HG03064 (cell line): ENCODE measurements at regions not wholly inside any gene's neighbourhood (a gene's known extent, or its start where the extent isn't known, plus 50 kb on each side); places are given as distances from the start of the nearest gene placed in this dataset.
"Not testable (repeated sequence)": the region's sequence is repeated elsewhere in the genome, so short reads cannot be mapped to it uniquely, and the experiment has no call there.

ENCODE experiments used
- ATAC-seq: cut with Tn5 transposase; IDR thresholded peaks from one replicate; pipeline ENCODE4 v1.9.1; 2021; ENCODE audit warnings: low read depth; ENCODE audit not compliant: unreplicated experiment

GRCh38 chr13:30072818-30073186 lies 222.4 kb upstream of the UBL3 start:
- ATAC-seq: no peak

DNA sequence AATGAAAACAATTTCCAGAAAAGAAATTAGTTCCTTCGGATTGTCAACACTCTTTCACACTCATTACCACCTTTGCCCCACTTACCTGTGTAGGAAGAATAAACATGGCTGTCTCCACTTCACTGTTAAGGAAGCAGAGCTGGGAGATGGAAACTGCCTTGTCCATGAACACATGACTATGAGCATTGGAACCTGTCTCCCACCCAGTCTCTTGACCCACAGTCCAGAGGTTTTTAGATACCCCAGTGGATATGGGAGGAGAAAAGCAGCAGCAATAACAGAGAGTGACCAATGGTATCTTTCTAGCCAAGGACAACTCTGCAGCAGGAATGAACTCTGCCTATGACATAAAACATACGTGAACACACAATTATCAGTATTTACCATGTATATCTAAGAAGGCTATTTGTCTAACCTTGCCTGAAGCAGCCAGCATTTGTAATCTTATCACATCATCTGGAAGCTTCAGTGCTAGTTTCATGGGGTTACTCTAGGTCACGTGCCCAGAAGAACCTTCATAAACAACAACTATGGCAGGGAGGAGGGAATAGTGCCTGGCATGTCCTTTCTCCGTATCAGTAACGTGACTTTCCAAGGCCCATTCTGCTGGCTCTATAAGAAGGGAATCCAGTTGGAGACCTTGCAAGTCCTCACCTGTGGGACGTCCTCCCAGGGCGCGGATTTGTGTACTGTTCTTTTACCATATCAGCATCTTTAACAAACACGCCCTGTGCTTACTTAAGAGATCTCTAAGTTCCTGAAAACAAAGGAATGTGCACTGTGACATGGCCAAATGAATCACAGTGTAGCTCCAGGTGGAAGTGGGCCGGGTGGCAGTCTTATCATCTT lies 221.8 kb upstream of the UBL3 start:
- no peak for ATAC-seq

GRCh38 chr13:30065181-30065580 lies 214.8 kb upstream of the UBL3 start:
- no peak for ATAC-seq

GRCh38 chr13:30063892-30064291 lies 213.5 kb upstream of the UBL3 start:
- ATAC-seq: no peak

- no peak for ATAC-seq
Observed at GRCh38 chr13:30061217-30061616, 210.8 kb upstream of the UBL3 start.

- ATAC-seq: no peak
Observed at GRCh38 chr13:30058429-30058828, 208.0 kb upstream of the UBL3 start.

DNA sequence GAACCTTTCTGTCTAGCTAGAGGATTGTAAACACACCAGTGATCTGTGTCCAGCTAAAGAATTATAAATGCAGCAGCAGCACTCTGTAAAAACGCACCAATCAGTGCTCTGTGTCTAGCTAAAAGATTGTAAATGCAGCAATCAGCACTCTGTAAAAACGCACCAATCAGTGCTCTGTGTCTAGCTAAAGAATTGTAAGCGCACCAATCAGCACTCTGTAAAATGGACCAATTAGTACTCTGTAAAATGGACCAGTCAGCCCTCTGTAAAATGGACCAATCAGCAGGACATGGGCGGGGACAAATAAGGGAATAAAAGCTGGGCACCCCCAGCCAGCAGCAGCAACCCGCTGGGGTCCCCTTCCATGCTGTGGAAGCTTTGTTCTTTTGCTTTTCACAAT lies 204.1 kb upstream of the UBL3 start:
- ATAC-seq: not testable (repeated sequence)

- no peak for ATAC-seq
Observed at GRCh38 chr13:30053939-30054338, 203.5 kb upstream of the UBL3 start.

- no peak for ATAC-seq
Observed at GRCh38 chr13:30052120-30052519, 201.7 kb upstream of the UBL3 start.

DNA sequence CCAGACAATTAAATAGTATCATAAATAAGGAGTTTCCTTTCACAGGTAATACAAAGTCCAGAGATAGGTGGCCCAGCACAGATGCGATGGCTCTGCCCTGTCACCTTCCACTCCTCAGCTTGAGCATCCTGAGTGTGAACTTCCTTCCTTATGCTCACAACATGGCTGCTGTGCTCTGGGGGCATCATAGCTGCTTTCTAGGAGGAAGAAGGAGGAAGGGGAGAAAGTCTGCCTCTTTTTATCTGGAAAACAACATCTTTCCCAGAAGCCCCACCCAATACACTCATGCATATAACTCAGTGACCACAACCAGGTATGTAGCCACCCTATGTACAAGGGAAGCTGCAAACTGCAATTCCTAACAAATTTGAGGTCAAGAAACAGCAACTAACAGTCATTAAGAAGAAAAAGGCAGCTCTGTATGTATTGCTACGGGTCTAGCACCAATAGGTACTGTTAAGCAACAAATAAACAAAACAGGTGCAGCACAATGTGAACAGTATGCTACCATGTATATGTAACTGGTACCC lies 201.2 kb upstream of the UBL3 start:
- no peak for ATAC-seq

DNA sequence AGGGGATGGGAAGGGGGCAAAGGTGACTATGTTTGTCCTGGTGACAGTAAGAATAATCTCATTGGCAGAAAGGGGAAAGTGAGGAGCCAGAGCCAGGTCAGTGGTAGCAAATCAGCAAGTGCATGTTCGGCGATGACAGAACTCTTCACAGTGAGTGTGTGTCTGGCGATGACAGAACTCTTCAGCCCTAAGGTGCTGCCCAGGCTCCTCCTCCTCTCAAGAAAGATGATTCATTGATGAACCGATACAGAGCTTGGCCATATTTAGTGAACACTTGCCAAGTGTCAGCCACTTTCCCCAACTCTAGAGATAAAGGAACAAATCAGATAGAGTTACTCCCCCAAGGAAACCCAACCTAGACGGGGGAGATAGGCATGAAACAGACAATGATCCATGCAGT lies 199.3 kb upstream of the UBL3 start:
- no peak for ATAC-seq

- ATAC-seq: no peak
Observed at GRCh38 chr13:30047154-30047874, 196.9 kb upstream of the UBL3 start.

GRCh38 chr13:30045916-30046704 lies 195.7 kb upstream of the UBL3 start:
- no peak for ATAC-seq

DNA sequence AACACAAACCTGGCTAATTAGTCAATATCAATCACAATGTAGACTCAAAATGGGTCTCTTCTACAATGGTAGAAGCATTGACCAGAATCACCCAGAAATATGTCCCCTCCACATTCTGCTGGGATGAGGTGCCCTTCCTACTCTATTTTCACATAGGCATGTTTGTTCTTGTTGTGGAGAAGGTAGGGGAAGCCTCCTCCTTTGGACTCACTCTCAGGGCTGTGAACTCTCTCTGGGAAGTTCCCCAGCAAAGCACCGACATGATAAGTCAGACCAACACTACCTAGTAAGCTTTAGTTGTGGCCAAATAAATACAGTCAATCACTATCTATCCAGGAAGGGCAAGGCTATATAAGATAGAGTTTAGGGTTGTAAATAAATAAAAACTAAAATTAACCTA lies 194.5 kb upstream of the UBL3 start:
- ATAC-seq: no peak

- ATAC-seq: no peak
Observed at GRCh38 chr13:30043631-30043925, 193.2 kb upstream of the UBL3 start.

- ATAC-seq: no peak
Observed at GRCh38 chr13:30042891-30043630, 192.6 kb upstream of the UBL3 start.

GRCh38 chr13:30042272-30042671 lies 191.9 kb upstream of the UBL3 start:
- no peak for ATAC-seq

- no peak for ATAC-seq
Observed at GRCh38 chr13:30039511-30039911, 189.1 kb upstream of the UBL3 start.

GRCh38 chr13:30038884-30039283 lies 188.5 kb upstream of the UBL3 start:
- ATAC-seq: no peak

DNA sequence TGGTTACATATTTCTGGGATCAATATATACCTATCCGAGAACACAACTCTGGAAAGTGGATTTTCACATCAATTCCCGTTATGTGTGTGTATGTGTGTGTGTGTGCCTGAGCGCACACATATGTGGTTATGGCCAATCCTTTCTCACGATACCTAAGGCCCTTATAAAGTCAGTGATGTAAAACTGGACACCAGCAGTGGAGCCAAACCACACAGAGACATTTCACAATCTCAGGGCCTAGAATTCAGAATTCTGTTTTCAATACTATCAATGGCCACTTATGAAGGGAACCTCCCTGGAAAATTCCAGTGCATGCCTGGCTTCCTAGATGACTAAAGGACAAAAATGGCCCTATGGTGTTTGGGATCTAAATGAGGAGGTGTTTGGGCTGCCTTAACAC lies 187.3 kb upstream of the UBL3 start:
- no peak for ATAC-seq

DNA sequence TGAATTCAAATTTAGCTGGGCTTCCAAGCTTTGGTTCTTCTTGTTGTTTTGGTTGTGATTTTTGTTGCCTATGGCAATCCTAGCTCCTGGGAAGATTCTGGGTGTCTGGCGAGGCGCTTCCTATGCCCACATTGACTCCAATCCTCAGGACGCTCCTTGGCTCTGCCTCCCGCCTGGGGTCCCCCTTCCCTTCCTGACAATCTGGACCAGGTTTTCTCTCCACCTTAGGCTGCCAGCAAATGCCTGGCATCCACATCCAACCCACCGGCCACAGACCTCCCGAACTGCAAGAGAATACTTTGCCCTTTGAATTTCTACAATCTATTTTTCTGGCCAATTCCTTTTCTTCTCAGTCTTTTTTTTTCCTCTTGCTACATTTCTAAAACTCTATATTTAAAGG lies 186.9 kb upstream of the UBL3 start:
- ATAC-seq: no peak
